Osteoblast (primary cell): ENCODE measurements at regions not wholly inside any gene's neighbourhood (a gene's known extent, or its start where the extent isn't known, plus 50 kb on each side); places are given as distances from the start of the nearest gene placed in this dataset.

ENCODE experiments used
- DNase-seq: peaks from one replicate; pipeline ENCODE4 v3.0.0; 2011; ENCODE audit warnings: low spot score, mixed read lengths; ENCODE audit not compliant: insufficient read length; ENCODE audit errors: missing footprints
- H2AFZ ChIP-seq: 2 replicates; pipeline ENCODE4 v1.6.0; 2011; ENCODE audit warnings: mild to moderate bottlenecking, low read length
- H3K27ac ChIP-seq: 2 replicates; pipeline ENCODE4 v1.5.1; 2011; ENCODE audit warnings: mild to moderate bottlenecking, low read depth, low read length, moderate library complexity
- H3K27me3 ChIP-seq: 2 replicates; pipeline ENCODE4 v1.6.0; 2012; ENCODE audit warnings: mild to moderate bottlenecking, control low read depth, inconsistent platforms, low read length, moderate library complexity; ENCODE audit not compliant: insufficient read depth
- H3K36me3 ChIP-seq: 2 replicates; pipeline ENCODE4 v1.5.1; 2011; ENCODE audit warnings: mild to moderate bottlenecking, low read length, control low read depth, moderate library complexity; ENCODE audit not compliant: insufficient read depth
- H3K4me1 ChIP-seq: 2 replicates; pipeline ENCODE4 v1.5.1; 2011; ENCODE audit warnings: mild to moderate bottlenecking, low read length, control low read depth, moderate library complexity; ENCODE audit not compliant: insufficient read depth
- H3K4me2 ChIP-seq: 2 replicates; pipeline ENCODE4 v1.6.0; 2011; ENCODE audit warnings: mild to moderate bottlenecking, low read length; ENCODE audit not compliant: insufficient read depth
- H3K4me3 ChIP-seq: fragments of 200-600 bp; sonication (generic); 3 replicates; pipeline ENCODE4 v1.5.1; 2012; ENCODE audit warnings: mild to moderate bottlenecking, low read length, inconsistent platforms; ENCODE audit not compliant: insufficient read depth
- H3K79me2 ChIP-seq: 2 replicates; pipeline ENCODE4 v1.6.0; 2012; ENCODE audit warnings: mild to moderate bottlenecking, low read length, control low read depth, inconsistent platforms; ENCODE audit not compliant: insufficient read depth
- H3K9me3 ChIP-seq: 2 replicates; pipeline ENCODE4 v1.5.1; 2011; ENCODE audit warnings: low read depth, low read length, control low read depth
- H4K20me1 ChIP-seq: 2 replicates; pipeline ENCODE4 v1.6.0; 2012; ENCODE audit warnings: mild to moderate bottlenecking, low read length, control low read depth; ENCODE audit not compliant: insufficient read depth
- TF ChIP-seq, protein P1 (sequence below): IDR thresholded peaks from 2 replicates; pipeline ENCODE4 v1.5.1; 2011; ENCODE audit warnings: mild to moderate bottlenecking, low read depth, low read length, moderate library complexity; ENCODE audit errors: extremely low read depth

DNA sequence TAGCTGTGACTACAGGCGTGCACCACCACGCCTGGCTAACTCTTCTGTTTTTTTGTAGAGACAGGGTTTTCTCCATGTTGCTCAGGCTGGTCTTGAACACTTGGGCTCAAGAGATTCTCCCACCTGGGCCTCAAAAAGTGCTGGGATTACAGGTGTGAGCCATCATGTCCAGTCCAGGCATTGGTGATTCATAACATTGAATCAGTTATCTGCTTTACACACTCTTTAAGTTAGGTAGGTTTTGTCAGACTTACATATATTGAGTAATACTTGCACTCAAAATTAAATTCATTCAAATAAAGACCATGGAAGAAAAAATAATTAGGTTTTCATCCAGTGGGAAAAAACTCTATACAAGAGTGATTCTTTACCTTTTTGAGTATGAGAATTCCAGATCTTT, 93.2 kb upstream of the XPO1 start:
- no peak overlapping the region for H3K4me3 ChIP-seq
- DNase-seq, result no peak
- no peak overlapping the region for H3K4me2 ChIP-seq
- no peaks in the 10 kb centered on the region for H3K79me2 ChIP-seq
- H3K27me3 ChIP-seq, result no peaks in the 10 kb centered on the region
- H3K27ac ChIP-seq, result no peak overlapping the region
- H3K9me3 ChIP-seq, result no peaks in the 10 kb centered on the region
- TF ChIP-seq, protein P1, sequence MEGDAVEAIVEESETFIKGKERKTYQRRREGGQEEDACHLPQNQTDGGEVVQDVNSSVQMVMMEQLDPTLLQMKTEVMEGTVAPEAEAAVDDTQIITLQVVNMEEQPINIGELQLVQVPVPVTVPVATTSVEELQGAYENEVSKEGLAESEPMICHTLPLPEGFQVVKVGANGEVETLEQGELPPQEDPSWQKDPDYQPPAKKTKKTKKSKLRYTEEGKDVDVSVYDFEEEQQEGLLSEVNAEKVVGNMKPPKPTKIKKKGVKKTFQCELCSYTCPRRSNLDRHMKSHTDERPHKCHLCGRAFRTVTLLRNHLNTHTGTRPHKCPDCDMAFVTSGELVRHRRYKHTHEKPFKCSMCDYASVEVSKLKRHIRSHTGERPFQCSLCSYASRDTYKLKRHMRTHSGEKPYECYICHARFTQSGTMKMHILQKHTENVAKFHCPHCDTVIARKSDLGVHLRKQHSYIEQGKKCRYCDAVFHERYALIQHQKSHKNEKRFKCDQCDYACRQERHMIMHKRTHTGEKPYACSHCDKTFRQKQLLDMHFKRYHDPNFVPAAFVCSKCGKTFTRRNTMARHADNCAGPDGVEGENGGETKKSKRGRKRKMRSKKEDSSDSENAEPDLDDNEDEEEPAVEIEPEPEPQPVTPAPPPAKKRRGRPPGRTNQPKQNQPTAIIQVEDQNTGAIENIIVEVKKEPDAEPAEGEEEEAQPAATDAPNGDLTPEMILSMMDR, result no peak
- no peaks in the 10 kb centered on the region for H4K20me1 ChIP-seq
- H2AFZ ChIP-seq, result no peak overlapping the region
- peaks cover 8% of the 10 kb centered on the region for H3K4me1 ChIP-seq
- H3K36me3 ChIP-seq, result no peaks in the 10 kb centered on the region

DNA sequence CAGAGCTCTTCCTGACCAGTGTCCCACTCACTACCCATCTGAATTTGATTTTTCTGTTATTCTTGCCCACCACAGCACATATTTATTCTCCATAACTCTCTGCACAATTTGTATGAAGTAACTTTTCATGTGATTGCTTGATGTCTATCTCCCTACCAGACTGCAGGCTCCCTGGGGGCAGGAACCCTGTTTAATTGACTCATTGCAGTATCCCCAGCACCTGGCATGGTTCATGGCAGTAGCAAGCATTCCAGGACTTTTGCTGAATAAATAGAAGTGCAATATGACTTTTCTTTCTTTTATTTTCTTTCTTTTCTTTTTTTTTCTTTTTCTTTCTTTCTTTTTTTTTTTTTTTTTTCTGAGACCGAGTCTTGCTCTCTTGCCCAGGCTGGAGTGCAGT, 88.7 kb upstream of the XPO1 start:
- DNase-seq, result no peak
- Histone ChIP-seq H3K4me2 (no peak overlapping the region), H3K79me2 (no peaks in the 10 kb centered on the region), H3K9me3 (no peaks in the 10 kb centered on the region), H3K27ac (no peak overlapping the region), H3K27me3 (peaks cover 4% of the 10 kb centered on the region), H3K4me1 (no peaks in the 10 kb centered on the region), H2AFZ (no peak overlapping the region), H4K20me1 (no peaks in the 10 kb centered on the region), H3K4me3 (no peak overlapping the region), H3K36me3 (no peaks in the 10 kb centered on the region)
- TF ChIP-seq, protein P1, result no peak

DNA sequence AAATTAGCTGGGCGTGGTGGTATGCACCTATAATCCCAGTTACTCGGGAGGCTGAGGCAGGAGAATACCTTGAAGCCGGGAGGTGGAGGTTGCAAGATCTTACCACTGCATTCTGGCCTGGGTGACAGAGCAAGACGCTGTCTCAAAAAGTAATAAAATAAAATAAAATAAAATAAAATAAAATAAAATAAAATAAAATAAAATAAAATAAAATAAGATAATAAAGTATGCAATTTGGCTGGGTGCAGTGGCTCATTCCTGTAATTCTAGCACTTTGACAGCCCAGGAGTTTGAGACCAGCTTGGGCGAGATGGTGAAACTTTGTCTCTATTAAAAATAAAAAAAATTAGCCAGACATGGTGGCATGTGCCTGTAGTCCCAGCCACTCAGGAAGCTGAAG, 85.6 kb upstream of the XPO1 start:
- DNase-seq, result no peak
- Histone ChIP-seq H3K36me3 (no peaks in the 10 kb centered on the region), H3K27me3 (peaks cover 4% of the 10 kb centered on the region), H3K4me2 (no peak overlapping the region), H3K27ac (no peak overlapping the region), H3K9me3 (no peaks in the 10 kb centered on the region), H3K79me2 (no peaks in the 10 kb centered on the region), H3K4me1 (peaks cover 12% of the 10 kb centered on the region), H3K4me3 (no peak overlapping the region), H2AFZ (no peak overlapping the region), H4K20me1 (no peaks in the 10 kb centered on the region)
- TF ChIP-seq, protein P1, result no peak

DNA sequence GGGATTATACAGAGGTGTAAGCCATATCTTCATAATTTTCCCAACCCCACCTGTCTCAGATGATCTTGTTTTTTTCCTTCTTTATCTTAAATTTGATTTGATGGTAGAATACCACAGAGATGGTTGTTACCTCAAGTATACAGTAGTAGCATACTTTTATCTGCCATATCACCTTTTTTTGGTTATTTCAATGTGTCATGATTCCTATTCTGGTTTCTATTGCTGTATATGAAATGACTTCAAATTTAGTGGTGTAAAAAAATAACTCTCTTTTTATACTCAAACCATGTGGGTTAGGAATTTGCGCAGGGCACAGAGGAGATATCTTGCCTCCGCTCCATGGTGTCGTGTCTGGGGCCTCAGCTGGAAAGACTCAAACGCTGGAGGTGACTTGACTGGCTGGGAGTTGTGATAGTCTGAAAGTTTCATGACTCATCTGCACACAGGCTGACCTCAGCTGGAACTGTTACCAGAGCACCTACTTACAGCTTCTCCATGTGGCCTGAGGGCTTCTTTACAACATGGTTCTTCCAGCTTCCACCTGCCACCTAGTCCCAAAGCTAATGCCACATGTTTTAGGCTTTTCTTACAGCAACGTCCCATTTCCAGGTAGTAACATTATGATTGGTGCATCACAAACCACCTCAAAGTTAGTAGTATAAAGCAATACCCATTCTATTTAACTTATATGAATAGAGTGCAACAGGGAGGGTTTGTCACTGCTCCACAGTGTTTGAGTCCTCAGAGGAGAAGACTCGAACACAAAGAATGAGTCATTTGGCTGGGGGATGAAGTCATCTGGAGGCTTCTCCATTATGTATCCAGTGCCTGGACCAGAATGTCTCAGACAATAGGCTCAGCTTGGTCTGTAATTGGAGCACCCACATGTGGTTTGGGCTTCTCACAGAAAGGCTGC, 82.3 kb upstream of the XPO1 start:
- Histone ChIP-seq H3K4me1 (peaks cover 12% of the 10 kb centered on the region), H3K4me2 (peak overlapping the region; percentile 43), H3K36me3 (no peaks in the 10 kb centered on the region), H2AFZ (peak overlapping the region; percentile 50), H4K20me1 (no peaks in the 10 kb centered on the region), H3K27me3 (peaks cover 4% of the 10 kb centered on the region), H3K4me3 (no peak overlapping the region), H3K27ac (peak overlapping the region; percentile 73), H3K9me3 (no peaks in the 10 kb centered on the region), H3K79me2 (no peaks in the 10 kb centered on the region)
- peak; percentile 95 for DNase-seq
- TF ChIP-seq, protein P1, result no peak
